ENCODE measurements at regions not wholly inside any gene's neighbourhood (a gene's known extent, or its start where the extent isn't known, plus 50 kb on each side); places are given as distances from the start of the nearest gene placed in this dataset.

DNA sequence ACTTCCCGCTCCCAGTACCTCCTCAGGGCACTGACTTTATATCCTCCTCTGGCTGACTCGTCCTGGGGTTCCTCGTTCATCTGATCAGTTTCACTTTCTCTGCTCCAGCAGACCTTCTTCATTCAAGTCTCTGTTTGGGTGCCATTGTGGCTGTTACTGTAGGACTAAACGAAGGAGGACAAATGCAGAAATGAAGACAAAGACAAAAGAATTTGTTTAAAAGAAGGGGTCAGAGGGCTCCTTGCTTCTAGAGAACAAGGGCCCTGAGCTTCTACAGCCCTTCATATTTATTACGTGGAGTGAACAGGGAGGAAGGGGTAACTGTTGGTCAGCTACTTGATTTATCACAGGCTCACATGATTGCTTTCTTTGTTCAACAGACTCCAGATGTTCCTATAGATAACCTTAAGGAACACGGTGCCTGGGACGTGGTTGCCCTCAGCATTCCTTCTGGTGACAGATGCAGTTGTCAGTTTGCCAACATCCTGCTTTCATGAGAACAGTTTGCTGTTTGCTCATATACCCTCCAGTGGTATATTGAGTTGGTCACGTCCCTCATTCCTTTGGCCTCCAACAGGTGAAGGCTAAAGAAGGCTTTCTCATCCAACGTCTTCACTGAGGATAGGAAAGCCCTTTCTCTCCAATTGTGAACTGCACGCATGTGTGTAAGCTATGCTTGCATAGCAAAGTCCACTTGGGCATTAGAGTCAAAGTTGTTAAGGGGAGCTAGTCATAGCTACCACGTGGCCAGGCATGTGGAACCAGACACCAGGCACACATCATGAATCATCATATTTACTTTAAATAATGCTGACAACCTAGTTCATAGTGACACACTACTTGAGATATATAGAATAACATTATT is 69.1 kb upstream of the BTN3A2 start:
- no peak for DNase-seq

DNA sequence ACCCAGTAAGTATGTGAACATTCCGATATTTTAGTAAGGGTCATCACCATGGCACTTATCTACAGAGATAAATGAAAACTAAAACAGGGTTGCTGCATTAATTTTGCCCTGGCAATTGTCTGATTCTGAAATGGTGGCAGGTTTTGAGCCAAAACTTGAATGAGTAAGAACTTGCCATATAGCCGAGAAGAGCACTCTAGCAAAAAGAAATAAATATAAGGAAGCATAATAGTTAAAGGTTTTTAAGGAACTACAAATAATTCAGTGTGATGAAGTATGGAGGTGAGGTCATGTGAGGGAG is 68.5 kb upstream of the BTN3A2 start:
- no peak for DNase-seq

- DNase-seq = no peak
These were observed 67.9 kb upstream of the BTN3A2 start for GRCh38 chr6:26296857-26297648.

- DNase-seq = no peak
These were observed 65.5 kb upstream of the BTN3A2 start for GRCh38 chr6:26299286-26300042.

- DNase-seq = no peak
These were observed 65.0 kb upstream of the BTN3A2 start for GRCh38 chr6:26300043-26300331.

- DNase-seq = no peak
These were observed 64.6 kb upstream of the BTN3A2 start for GRCh38 chr6:26300359-26300758.

DNA sequence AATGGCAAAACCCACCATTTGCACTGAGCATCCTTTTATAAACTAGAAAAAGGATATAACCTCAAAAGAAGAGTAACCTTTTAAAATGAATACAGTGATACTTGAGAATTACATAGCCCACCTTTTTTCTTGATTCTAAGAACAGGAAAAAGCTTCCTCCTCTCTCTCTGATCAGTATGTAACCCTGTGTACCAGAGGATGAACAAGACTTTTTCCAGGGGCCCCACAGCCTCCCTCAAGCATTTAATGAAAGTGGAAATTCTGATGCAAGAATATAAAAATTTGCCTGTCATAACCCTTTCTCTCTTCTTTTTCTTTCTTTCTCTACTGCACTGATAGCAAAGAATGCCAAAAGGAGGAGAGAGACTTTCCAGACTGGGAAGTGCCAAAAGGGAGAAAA is 64.2 kb upstream of the BTN3A2 start:
- DNase-seq = no peak

GRCh38 chr6:26301638-26302037 is 63.4 kb upstream of the BTN3A2 start:
- DNase-seq = no peak

DNA sequence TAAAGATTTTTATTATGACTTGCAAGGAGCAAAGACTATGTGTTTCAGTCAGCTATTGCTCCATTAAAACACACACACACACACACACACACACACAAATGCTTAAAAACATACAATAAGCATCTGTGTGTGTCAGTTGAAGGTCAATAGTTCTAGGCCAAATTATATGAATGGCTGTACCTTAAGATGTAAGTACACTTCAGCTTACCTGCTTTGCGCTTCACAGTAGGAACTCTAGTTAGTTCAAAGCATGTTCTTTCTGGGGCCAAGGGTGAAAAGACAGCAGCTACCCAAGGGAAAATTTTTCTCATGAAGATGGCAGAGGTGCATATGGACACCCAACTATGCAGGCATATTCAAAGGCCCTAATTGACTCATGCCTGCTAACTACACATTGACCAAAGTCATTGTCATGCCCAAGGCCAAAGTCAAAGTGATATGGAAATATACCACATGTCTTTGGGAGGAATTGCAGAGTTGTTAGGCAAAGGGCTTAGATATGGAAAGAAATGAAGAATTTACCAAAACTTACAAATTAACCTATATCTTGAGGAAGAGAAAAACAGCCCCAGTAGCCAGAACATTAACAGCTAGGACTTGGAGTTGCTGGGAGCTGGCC is 61.9 kb upstream of the BTN3A2 start:
- no peak for DNase-seq

- no peak for DNase-seq
These were observed 60.7 kb upstream of the BTN3A2 start for GRCh38 chr6:26304213-26304796.

GRCh38 chr6:26304797-26305640 is 60.0 kb upstream of the BTN3A2 start:
- peak; percentile 70 for DNase-seq

GRCh38 chr6:26305641-26305969 is 59.4 kb upstream of the BTN3A2 start:
- DNase-seq = no peak

GRCh38 chr6:26306232-26306631 is 58.8 kb upstream of the BTN3A2 start:
- DNase-seq = no peak

GRCh38 chr6:26307850-26308249 is 57.1 kb upstream of the BTN3A2 start:
- DNase-seq = no peak

GRCh38 chr6:26309731-26310142 is 55.3 kb upstream of the BTN3A2 start:
- no peak for DNase-seq

- DNase-seq = peak; percentile 20
These were observed 54.0 kb upstream of the BTN3A2 start for GRCh38 chr6:26311012-26311384.

- DNase-seq = peak; percentile 75
These were observed 53.5 kb upstream of the BTN3A2 start for GRCh38 chr6:26311385-26312095.

GRCh38 chr6:26312096-26312463 is 52.9 kb upstream of the BTN3A2 start:
- DNase-seq = no peak

DNA sequence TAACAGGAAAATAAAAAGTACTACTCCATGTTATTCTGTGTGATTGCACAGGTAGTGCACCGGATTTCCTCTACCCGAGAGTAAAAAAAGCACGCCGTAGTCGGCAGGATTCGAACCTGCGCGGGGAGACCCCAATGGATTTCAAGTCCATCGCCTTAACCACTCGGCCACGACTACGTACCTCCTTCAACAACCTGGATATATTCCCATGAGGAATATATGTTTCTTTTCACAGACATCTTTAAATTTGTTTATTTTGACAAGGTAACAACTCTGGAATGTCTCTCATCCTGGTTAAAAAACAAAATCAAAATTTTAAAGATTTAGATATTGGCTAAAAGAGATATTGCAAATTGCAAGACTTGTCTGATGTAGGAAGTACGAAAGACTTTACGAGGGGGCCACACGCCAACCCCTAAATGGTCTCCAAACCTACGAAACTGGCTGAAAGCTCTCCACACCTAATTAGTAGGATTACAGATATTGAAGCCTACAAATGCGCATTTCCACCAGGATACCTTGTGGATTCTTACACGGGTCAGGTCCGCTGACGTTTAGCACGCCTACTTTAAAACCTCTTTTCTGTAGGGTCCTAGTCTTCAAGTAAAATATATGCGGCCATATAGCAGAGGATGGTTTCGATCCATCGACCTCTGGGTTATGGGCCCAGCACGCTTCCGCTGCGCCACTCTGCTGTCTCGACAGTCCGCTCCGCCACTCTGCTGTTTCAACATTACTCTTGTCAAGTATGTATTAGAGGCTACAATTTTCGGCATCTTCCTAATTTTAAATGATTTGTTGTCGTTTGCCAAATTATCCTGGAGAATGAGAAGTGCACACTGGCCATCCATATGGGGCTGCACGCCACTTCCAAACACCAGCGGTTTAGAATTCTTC is 52.2 kb upstream of the BTN3A2 start:
- peak; percentile 75 for DNase-seq
